Activated CD8-positive, alpha-beta memory T cell treated with anti-CD3 and anti-CD28 coated beads, Interleukin-2, amount 50 U/mL, for 48 hours (primary cell): ENCODE measurements at regions not wholly inside any gene's neighbourhood (a gene's known extent, or its start where the extent isn't known, plus 50 kb on each side); places are given as distances from the start of the nearest gene placed in this dataset.
A peak's percentile ranks its signal among the peaks of the same experiment; 100 is the strongest.

ENCODE experiments used
- DNase-seq: peaks from one replicate; pipeline ENCODE4 v3.0.0-alpha.2; 2020

- DNase-seq: no peak
Measured at GRCh38 chr5:2179861-2180260, 297.1 kb upstream of the IRX4 start.

GRCh38 chr5:2178528-2178927, 295.8 kb upstream of the IRX4 start:
- peak; percentile 35 for DNase-seq

- no peak for DNase-seq
Measured at GRCh38 chr5:2178071-2178477, 295.3 kb upstream of the IRX4 start.

- no peak for DNase-seq
Measured at GRCh38 chr5:2177244-2177643, 294.5 kb upstream of the IRX4 start.

GRCh38 chr5:2176581-2176980, 293.9 kb upstream of the IRX4 start:
- DNase-seq: no peak

GRCh38 chr5:2175842-2176404, 293.2 kb upstream of the IRX4 start:
- DNase-seq: no peak

- no peak for DNase-seq
Measured at GRCh38 chr5:2175041-2175440, 292.3 kb upstream of the IRX4 start.

GRCh38 chr5:2174538-2174937, 291.8 kb upstream of the IRX4 start:
- DNase-seq: no peak

GRCh38 chr5:2173151-2173834, 290.6 kb upstream of the IRX4 start:
- no peak for DNase-seq

- DNase-seq: no peak
Measured at GRCh38 chr5:2172471-2172870, 289.7 kb upstream of the IRX4 start.

- DNase-seq: no peak
Measured at GRCh38 chr5:2170761-2171160, 288.0 kb upstream of the IRX4 start.

GRCh38 chr5:2169850-2170760, 287.4 kb upstream of the IRX4 start:
- no peak for DNase-seq

GRCh38 chr5:2169430-2169808, 286.7 kb upstream of the IRX4 start:
- DNase-seq: no peak

- DNase-seq: no peak
Measured at GRCh38 chr5:2168601-2169429, 286.1 kb upstream of the IRX4 start.

- DNase-seq: no peak
Measured at GRCh38 chr5:2167671-2168070, 284.9 kb upstream of the IRX4 start.

GRCh38 chr5:2166979-2167377, 284.3 kb upstream of the IRX4 start:
- no peak for DNase-seq

GRCh38 chr5:2166306-2166978, 283.7 kb upstream of the IRX4 start:
- DNase-seq: no peak

GRCh38 chr5:2165615-2166305, 283.0 kb upstream of the IRX4 start:
- no peak for DNase-seq

GRCh38 chr5:2165203-2165602, 282.5 kb upstream of the IRX4 start:
- DNase-seq: no peak

GRCh38 chr5:2164586-2164985, 281.9 kb upstream of the IRX4 start:
- no peak for DNase-seq

GRCh38 chr5:2163940-2164490, 281.3 kb upstream of the IRX4 start:
- no peak for DNase-seq
